Adrenal gland (tissue), 9 donors: ENCODE measurements at regions not wholly inside any gene's neighbourhood (a gene's known extent, or its start where the extent isn't known, plus 50 kb on each side); places are given as distances from the start of the nearest gene placed in this dataset.

Experiments
- DNase-seq, 7 donors: peaks; one replicate each; pipeline ENCODE4 v3.0.0-alpha.2; 2019 to 2020
- H3K27ac ChIP-seq, 5 donors: fragments of 200-600 bp; sonication (generic) in 4 of 5; 1 replicate in 3 of 5; 2 replicates in 2 of 5; pipeline versions ENCODE4 v1.5.1 to v1.8.0; 2016 to 2020; ENCODE audit warnings: mild to moderate bottlenecking in 1 of 5
- H3K27me3 ChIP-seq: fragments of 200-600 bp; 2 replicates; pipeline ENCODE4 v1.8.0; 2021
- H3K36me3 ChIP-seq, 2 donors: fragments of 200-600 bp; replicated peaks in 1 of 2; 1 replicate in 1 of 2; 2 replicates in 1 of 2; pipeline versions ENCODE4 v1.5.1 to v1.8.0; 2018 to 2022
- H3K4me1 ChIP-seq, 2 donors: fragments of 200-600 bp; replicated peaks in 1 of 2; 1 replicate in 1 of 2; 2 replicates in 1 of 2; pipeline versions ENCODE4 v1.5.1 to v1.8.0; 2018 to 2021
- H3K4me3 ChIP-seq, 4 donors: fragments of 200-600 bp; sonication (generic) in 3 of 4; one replicate each; pipeline ENCODE4 v1.5.1; 2016 to 2018
- H3K9me3 ChIP-seq, 3 donors: fragments of 200-600 bp; sonication (generic) in 1 of 3; replicated peaks in 1 of 3; 1 replicate in 2 of 3; 2 replicates in 1 of 3; pipeline versions ENCODE4 v1.5.1 to v1.8.0; 2016 to 2021
- POLR2A ChIP-seq, 2 donors: fragments of 450-650 bp; IDR thresholded peaks; one replicate each; pipeline ENCODE4 v1.6.1; 2017; ENCODE audit warnings: antibody characterized with exemption in 2 of 2, mild to moderate bottlenecking in 2 of 2, moderate library complexity in 1 of 2
- WGBS, 4 donors: extraction: QIAGEN DNeasy Blood & Tissue Kit in 2 of 4; methylation state at CpG; one replicate each; pipeline versions ENCODE4 v1.1.5 to v1.1.7; 2013 to 2017; 5-methylcytosine and 5-hydroxymethylcytosine counted together
- intact Hi-C, 2 donors: fragments of 100-400 bp; cut with DNase I; formaldehyde crosslinking; loops; one replicate each; pipeline versions ENCODE4 v1.14.1 to v1.15.0; 2022 to 2023
- TF ChIP-seq, protein P1 (sequence below), 6 experiments: fragments of 450-650 bp in 4 of 6; fragments of 200-600 bp in 2 of 6; sonication (generic) in 1 of 6; IDR thresholded peaks; 1 replicate in 5 of 6; 2 replicates in 1 of 6; pipeline versions ENCODE4 v1.5.1 to v1.8.0; 2016 to 2021; ENCODE audit warnings: antibody characterized with exemption in 6 of 6, mild to moderate bottlenecking in 2 of 6, moderate library complexity in 1 of 6
- donor health status: healthy with polysubstance abuse.
- donor health status: Bipolar disorder and iron deficiency.
- donor health status: DM: yes; HTN: yes; CAD: no.
- donor health status: DM: no; HTN: no; CAD: no.
- donor health status: DM: no; HTN: no; CAD: no.

DNA sequence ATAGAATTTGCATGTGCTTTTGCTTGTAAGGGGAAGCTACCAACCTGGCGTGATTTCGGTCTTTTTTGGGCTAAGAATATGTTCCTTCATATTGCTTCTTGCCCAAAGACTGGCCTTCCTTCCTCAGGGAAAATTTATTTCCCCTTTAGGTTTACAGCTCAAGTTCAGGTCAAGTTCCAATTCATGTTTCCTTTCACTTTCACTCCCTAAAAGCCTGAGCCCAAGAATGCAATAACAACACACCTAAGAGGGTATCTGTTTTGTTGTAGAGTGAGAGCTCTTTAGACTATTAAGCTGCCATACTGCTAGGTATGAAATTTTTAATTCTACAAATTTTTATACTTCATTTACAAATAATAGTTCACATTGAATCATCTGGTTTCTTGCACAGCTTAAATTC, 299.6 kb downstream of the TLL1 start:
- Histone ChIP-seq H3K36me3 (no peaks in the 10 kb centered on the region), H3K4me1 (no peaks in the 10 kb centered on the region), H3K27me3 (no peaks in the 10 kb centered on the region), H3K27ac (no peak overlapping the region), H3K9me3 (no peaks in the 10 kb centered on the region), H3K4me3 (no peak overlapping the region)
- WGBS, 4 donors = 14 to 58% (median 37%) methylated on average over 2 of the region's 2 CpGs
- intact Hi-C loops = no loop called here
- TF ChIP-seq, protein P1, sequence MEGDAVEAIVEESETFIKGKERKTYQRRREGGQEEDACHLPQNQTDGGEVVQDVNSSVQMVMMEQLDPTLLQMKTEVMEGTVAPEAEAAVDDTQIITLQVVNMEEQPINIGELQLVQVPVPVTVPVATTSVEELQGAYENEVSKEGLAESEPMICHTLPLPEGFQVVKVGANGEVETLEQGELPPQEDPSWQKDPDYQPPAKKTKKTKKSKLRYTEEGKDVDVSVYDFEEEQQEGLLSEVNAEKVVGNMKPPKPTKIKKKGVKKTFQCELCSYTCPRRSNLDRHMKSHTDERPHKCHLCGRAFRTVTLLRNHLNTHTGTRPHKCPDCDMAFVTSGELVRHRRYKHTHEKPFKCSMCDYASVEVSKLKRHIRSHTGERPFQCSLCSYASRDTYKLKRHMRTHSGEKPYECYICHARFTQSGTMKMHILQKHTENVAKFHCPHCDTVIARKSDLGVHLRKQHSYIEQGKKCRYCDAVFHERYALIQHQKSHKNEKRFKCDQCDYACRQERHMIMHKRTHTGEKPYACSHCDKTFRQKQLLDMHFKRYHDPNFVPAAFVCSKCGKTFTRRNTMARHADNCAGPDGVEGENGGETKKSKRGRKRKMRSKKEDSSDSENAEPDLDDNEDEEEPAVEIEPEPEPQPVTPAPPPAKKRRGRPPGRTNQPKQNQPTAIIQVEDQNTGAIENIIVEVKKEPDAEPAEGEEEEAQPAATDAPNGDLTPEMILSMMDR (IDR thresholded peaks at IDR 0.05) = no peak
- no peak for TF ChIP-seq POLR2A (IDR thresholded peaks at IDR 0.05)
- no peak for DNase-seq

GRCh38 chr4:166174717-166175490, 301.9 kb downstream of the TLL1 start:
- no peaks in the 10 kb centered on the region for H3K36me3 ChIP-seq
- no peaks in the 10 kb centered on the region for H3K27me3 ChIP-seq
- intact Hi-C loops = no loop called here
- DNase-seq = no peak
- H3K4me1 ChIP-seq = no peaks in the 10 kb centered on the region
- 68 to 81% (median 72%) methylated on average over 4 of the region's 4 CpGs for WGBS, 4 donors
- TF ChIP-seq, protein P1 (IDR thresholded peaks at IDR 0.05) = no peak
- TF ChIP-seq POLR2A (IDR thresholded peaks at IDR 0.05) = no peak
- no peak overlapping the region for H3K4me3 ChIP-seq
- H3K9me3 ChIP-seq = no peaks in the 10 kb centered on the region
- H3K27ac ChIP-seq = no peak overlapping the region

DNA sequence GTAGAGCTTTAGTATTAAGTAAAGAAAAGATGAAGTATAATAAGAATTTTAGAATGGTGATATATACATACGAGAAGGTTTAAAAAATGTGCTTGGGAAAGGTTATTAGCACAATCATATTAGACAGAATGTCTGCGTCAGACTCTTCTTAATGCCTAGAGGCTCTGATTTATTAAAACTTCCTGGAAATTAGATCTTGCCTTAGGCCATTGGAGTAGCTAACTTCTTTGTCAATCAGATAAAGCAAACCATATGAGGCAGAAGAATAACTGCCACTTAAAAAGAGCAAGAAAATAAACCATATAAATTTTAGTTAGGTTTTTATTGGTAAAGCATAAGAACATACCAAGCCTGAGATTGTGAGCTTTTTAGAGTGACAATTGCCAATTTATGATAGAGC, 309.1 kb downstream of the TLL1 start:
- no peak for DNase-seq
- WGBS, 4 donors = 53 to 65% (median 60%) methylated on average over 2 of the region's 2 CpGs
- intact Hi-C loops = no loop called here
- H3K36me3 ChIP-seq = no peaks in the 10 kb centered on the region
- TF ChIP-seq POLR2A (IDR thresholded peaks at IDR 0.05) = no peak
- TF ChIP-seq, protein P1 (IDR thresholded peaks at IDR 0.05) = no peak
- H3K4me1 ChIP-seq = no peaks in the 10 kb centered on the region
- no peaks in the 10 kb centered on the region for H3K9me3 ChIP-seq
- no peak overlapping the region for H3K27ac ChIP-seq
- H3K4me3 ChIP-seq = no peak overlapping the region
- H3K27me3 ChIP-seq = no peaks in the 10 kb centered on the region

DNA sequence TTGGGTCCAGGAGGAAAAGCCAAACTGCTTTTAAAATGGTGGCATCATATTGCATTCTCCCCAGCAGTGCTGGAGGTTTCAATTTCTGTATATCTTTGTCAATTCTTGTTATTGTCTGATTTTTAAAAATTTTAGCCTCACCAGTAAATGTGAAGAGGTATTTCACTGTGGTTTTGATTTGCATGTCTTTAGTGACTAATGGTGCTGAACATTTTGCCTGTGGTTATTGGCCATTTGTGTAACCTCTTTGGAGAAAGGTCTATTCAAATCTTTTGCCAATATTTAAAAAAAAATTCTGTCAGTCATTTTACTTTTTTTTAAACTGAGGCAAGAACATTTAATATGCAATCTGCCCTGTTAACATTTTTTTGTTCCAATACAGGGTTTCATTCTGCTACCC, 322.1 kb downstream of the TLL1 start:
- Histone ChIP-seq H3K27ac (no peak overlapping the region), H3K4me3 (no peak overlapping the region), H3K36me3 (no peaks in the 10 kb centered on the region), H3K9me3 (no peaks in the 10 kb centered on the region), H3K4me1 (no peaks in the 10 kb centered on the region), H3K27me3 (no peaks in the 10 kb centered on the region)
- TF ChIP-seq POLR2A (IDR thresholded peaks at IDR 0.05) = no peak
- DNase-seq = no peak
- intact Hi-C loops = no loop called here

DNA sequence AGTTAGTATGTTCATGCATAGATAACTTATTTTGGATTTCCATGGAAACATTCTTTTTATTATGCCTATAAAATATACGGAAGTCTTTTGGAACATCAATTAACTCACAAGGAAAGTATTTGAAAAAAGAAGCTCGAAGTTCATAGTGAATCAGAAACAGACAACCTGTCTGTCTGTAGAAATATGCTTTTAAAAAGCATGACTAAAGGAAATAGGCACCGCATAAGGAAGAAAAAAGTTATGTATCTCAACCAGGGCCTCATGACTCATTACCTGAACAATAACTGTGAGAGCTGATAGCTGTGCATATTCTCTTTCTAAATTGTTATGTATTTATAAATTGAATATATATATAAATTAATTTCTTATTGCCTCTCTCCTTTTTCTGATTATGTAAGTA, 324.1 kb downstream of the TLL1 start:
- no peaks in the 10 kb centered on the region for H3K36me3 ChIP-seq
- 64 to 78% (median 76%) methylated on average over 3 of the region's 3 CpGs for WGBS, 4 donors
- no peaks in the 10 kb centered on the region for H3K27me3 ChIP-seq
- H3K4me3 ChIP-seq = no peak overlapping the region
- H3K9me3 ChIP-seq = no peaks in the 10 kb centered on the region
- DNase-seq = no peak
- TF ChIP-seq, protein P1 (IDR thresholded peaks at IDR 0.05) = no peak
- TF ChIP-seq POLR2A (IDR thresholded peaks at IDR 0.05) = no peak
- H3K4me1 ChIP-seq = no peaks in the 10 kb centered on the region
- no peak overlapping the region for H3K27ac ChIP-seq
- intact Hi-C loops = no loop called here
